ENCODE measurements at regions not wholly inside any gene's neighbourhood (a gene's known extent, or its start where the extent isn't known, plus 50 kb on each side); places are given as distances from the start of the nearest gene placed in this dataset.

DNA sequence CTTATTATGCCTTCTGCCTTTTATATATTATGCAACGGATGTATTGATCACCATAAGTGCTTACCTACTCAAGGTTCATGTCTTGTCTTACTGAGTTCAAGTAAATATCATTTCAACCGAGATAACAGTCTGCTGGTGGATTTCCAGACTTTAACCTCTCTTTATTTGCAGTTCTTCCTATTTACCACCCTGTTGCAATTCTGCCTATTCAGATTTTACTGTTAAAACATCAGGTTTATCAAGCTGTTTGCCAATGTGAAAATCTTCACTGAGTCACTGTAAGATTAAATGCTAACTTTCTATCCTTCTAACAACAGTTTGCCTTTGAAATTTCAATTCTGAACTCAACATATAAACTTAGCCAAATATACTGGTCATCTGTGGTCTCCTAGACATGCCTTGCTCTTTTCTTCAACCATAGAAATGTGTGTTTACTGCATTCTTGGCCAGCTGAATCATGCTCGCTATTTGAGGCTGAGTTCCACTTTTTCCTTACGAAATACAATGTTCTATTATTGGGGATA, 471.7 kb upstream of the RORB start:
- no peak overlapping the region; a peak in 1 of 4 replicates for H3K4me3 ChIP-seq (ENCODE audit: low read depth in 2 of 2, low read length in 1 of 2)
- H3K79me2 ChIP-seq (ENCODE audit: insufficient read depth), result no peaks in the 10 kb centered on the region
- no peaks in the 10 kb centered on the region for H3K36me3 ChIP-seq (replicated peaks in 1 of 2; ENCODE audit: control insufficient read depth in 1 of 2, insufficient read depth in 2 of 2, low read length in 1 of 2)
- 17% methylated on average over 4 of the region's 4 CpGs for WGBS (ENCODE audit: low lambda C conversion rate)
- H3F3A ChIP-seq (replicated peaks; ENCODE audit: insufficient read depth), result no peaks in the 10 kb centered on the region
- H3K4me1 ChIP-seq (ENCODE audit: control insufficient read depth in 1 of 2, insufficient read depth in 2 of 2, low read depth in 1 of 2, low read length in 1 of 2), result no peaks in the 10 kb centered on the region
- POLR2A ChIA-PET, result no interaction called here
- TF ChIP-seq SMC3 (IDR thresholded peaks at IDR 0.05; ENCODE audit: low read depth, low read length) (no peak), RCOR1 (IDR thresholded peaks at IDR 0.05; ENCODE audit: low read length) (no peak), TEAD4 (IDR thresholded peaks at IDR 0.05; ENCODE audit: borderline replicate concordance, insufficient read depth) (no peak), EP300 (IDR thresholded peaks at IDR 0.05; ENCODE audit: borderline replicate concordance in 1 of 2, low read depth in 1 of 2, low read length in 1 of 2) (no peak), SIN3A (IDR thresholded peaks at IDR 0.05; ENCODE audit: borderline replicate concordance, low read depth, low read length) (no peak), CHD2 (IDR thresholded peaks at IDR 0.05; ENCODE audit: low read length, partially characterized antibody) (no peak), FOXM1 (IDR thresholded peaks at IDR 0.05; ENCODE audit: low read depth) (no peak), MXI1 (IDR thresholded peaks at IDR 0.05; ENCODE audit: low read depth, low read length) (no peak), EZH2phosphoT487 (IDR thresholded peaks at IDR 0.05; ENCODE audit: borderline replicate concordance, low read depth) (no peak), RFX5 (IDR thresholded peaks at IDR 0.05; ENCODE audit: low read length) (no peak), ELF1 (IDR thresholded peaks at IDR 0.05) (no peak), FOSL2 (IDR thresholded peaks at IDR 0.05; ENCODE audit: borderline replicate concordance, low read depth) (no peak), RAD21 (IDR thresholded peaks at IDR 0.05; ENCODE audit: low read length) (no peak), JUND (IDR thresholded peaks at IDR 0.05) (no peak), GATA2 (CRISPR knock-in tag; IDR thresholded peaks at IDR 0.05) (no peak)
- TF ChIP-seq, protein P1, sequence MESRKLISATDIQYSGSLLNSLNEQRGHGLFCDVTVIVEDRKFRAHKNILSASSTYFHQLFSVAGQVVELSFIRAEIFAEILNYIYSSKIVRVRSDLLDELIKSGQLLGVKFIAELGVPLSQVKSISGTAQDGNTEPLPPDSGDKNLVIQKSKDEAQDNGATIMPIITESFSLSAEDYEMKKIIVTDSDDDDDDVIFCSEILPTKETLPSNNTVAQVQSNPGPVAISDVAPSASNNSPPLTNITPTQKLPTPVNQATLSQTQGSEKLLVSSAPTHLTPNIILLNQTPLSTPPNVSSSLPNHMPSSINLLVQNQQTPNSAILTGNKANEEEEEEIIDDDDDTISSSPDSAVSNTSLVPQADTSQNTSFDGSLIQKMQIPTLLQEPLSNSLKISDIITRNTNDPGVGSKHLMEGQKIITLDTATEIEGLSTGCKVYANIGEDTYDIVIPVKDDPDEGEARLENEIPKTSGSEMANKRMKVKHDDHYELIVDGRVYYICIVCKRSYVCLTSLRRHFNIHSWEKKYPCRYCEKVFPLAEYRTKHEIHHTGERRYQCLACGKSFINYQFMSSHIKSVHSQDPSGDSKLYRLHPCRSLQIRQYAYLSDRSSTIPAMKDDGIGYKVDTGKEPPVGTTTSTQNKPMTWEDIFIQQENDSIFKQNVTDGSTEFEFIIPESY (IDR thresholded peaks at IDR 0.05; ENCODE audit: borderline replicate concordance, low read depth), result no peak
- TF ChIP-seq, protein P2, sequence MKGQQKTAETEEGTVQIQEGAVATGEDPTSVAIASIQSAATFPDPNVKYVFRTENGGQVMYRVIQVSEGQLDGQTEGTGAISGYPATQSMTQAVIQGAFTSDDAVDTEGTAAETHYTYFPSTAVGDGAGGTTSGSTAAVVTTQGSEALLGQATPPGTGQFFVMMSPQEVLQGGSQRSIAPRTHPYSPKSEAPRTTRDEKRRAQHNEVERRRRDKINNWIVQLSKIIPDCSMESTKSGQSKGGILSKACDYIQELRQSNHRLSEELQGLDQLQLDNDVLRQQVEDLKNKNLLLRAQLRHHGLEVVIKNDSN (IDR thresholded peaks at IDR 0.05; ENCODE audit: borderline replicate concordance, low read depth), result no peak
- DNase-seq, result no peak
- no peak overlapping the region for H3K4me2 ChIP-seq
- H3K9me3 ChIP-seq, result no peaks in the 10 kb centered on the region
- no peaks in the 10 kb centered on the region for H3K9me2 ChIP-seq
- H3K27me3 ChIP-seq (ENCODE audit: insufficient read depth), result no peaks in the 10 kb centered on the region
- no peaks in the 10 kb centered on the region for H4K20me1 ChIP-seq (ENCODE audit: insufficient read depth)
- no peak overlapping the region for H3K27ac ChIP-seq (ENCODE audit: low read depth in 2 of 2, low read length in 1 of 2)
- CTCF ChIA-PET, result no interaction called here
- H2AFZ ChIP-seq (ENCODE audit: low read depth), result no peak overlapping the region
- H3K9ac ChIP-seq, result no peak overlapping the region

DNA sequence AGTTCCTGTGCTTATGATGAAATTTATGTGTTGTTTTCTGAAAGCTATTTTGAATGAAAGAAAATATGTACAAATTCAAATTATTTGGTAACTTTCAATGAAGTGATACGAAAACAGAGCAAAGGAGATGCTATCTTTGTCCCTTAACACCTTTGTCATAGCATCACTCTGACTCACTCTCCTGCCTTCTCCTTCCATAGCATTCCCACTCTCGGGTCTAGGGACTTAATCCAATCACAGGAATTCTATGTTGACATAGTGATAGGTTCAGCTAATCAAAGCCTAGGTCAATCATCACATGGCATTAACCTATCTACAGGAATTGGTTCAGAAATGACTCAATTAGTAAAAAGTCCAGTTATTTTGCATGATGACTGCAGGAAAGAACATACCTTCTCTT, 464.7 kb upstream of the RORB start:
- 5% methylated on average over 2 of the region's 2 CpGs for WGBS (ENCODE audit: low lambda C conversion rate)
- TF ChIP-seq MEF2A (IDR thresholded peaks at IDR 0.05; ENCODE audit: borderline replicate concordance, low read depth) (no peak), RAD21 (IDR thresholded peaks at IDR 0.05; ENCODE audit: low read length) (no peak), TEAD4 (IDR thresholded peaks at IDR 0.05; ENCODE audit: borderline replicate concordance, insufficient read depth) (no peak), NRF1 (IDR thresholded peaks at IDR 0.05; ENCODE audit: low read depth, low read length) (no peak), FOXM1 (IDR thresholded peaks at IDR 0.05; ENCODE audit: low read depth) (no peak), SIN3A (IDR thresholded peaks at IDR 0.05; ENCODE audit: borderline replicate concordance, low read depth, low read length) (no peak), JUND (IDR thresholded peaks at IDR 0.05) (no peak), RCOR1 (IDR thresholded peaks at IDR 0.05; ENCODE audit: low read length) (no peak)
- TF ChIP-seq, protein P3, sequence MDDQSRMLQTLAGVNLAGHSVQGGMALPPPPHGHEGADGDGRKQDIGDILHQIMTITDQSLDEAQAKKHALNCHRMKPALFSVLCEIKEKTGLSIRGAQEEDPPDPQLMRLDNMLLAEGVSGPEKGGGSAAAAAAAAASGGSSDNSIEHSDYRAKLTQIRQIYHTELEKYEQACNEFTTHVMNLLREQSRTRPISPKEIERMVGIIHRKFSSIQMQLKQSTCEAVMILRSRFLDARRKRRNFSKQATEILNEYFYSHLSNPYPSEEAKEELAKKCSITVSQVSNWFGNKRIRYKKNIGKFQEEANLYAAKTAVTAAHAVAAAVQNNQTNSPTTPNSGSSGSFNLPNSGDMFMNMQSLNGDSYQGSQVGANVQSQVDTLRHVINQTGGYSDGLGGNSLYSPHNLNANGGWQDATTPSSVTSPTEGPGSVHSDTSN (IDR thresholded peaks at IDR 0.05), result no peak
- TF ChIP-seq, protein P4, sequence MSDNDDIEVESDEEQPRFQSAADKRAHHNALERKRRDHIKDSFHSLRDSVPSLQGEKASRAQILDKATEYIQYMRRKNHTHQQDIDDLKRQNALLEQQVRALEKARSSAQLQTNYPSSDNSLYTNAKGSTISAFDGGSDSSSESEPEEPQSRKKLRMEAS (IDR thresholded peaks at IDR 0.05; ENCODE audit: low read depth), result no peak
- Histone ChIP-seq H3K4me1 (ENCODE audit: control insufficient read depth in 1 of 2, insufficient read depth in 2 of 2, low read depth in 1 of 2, low read length in 1 of 2) (no peaks in the 10 kb centered on the region; a peak in 1 of 4 replicates), H3K4me2 (no peak overlapping the region), H3K9ac (no peak overlapping the region), H3K9me2 (no peaks in the 10 kb centered on the region), H3K9me3 (no peaks in the 10 kb centered on the region), H3K79me2 (ENCODE audit: insufficient read depth) (no peaks in the 10 kb centered on the region), H2AFZ (ENCODE audit: low read depth) (no peak overlapping the region), H3K4me3 (ENCODE audit: low read depth in 2 of 2, low read length in 1 of 2) (no peak overlapping the region), H3K36me3 (replicated peaks in 1 of 2; ENCODE audit: control insufficient read depth in 1 of 2, insufficient read depth in 2 of 2, low read length in 1 of 2) (no peaks in the 10 kb centered on the region), H3F3A (replicated peaks; ENCODE audit: insufficient read depth) (no peaks in the 10 kb centered on the region), H3K27me3 (ENCODE audit: insufficient read depth) (no peaks in the 10 kb centered on the region), H4K20me1 (ENCODE audit: insufficient read depth) (no peaks in the 10 kb centered on the region), H3K27ac (ENCODE audit: low read depth in 2 of 2, low read length in 1 of 2) (no peak overlapping the region)
- DNase-seq, result no peak
- ChIA-PET CTCF (no interaction called here), POLR2A (no interaction called here)

Measured in SK-N-SH (cell line).